ENCODE measurements at regions not wholly inside any gene's neighbourhood (a gene's known extent, or its start where the extent isn't known, plus 50 kb on each side); places are given as distances from the start of the nearest gene placed in this dataset.

DNA sequence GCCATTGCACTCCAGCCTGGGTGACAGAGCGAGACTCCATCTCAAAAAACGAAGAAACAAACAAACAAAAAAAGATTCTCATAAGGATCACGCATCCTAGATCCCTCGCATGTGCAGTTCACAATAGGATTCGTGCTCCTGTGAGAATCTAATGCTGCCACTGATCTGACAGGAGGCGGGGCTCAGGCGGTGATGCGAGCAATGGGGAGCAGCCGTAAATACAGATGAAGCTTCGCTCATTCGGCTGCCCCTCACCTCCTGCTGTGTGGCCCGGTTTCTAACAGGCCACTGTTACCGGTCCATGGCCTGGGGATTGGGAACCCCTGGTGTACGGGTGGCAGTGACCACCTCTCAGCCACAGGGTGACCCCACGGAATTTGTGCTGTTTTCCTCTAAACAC lies 98.2 kb upstream of the MRI1 start:
- H3K9ac ChIP-seq (replicated peaks; ENCODE audit: extremely low read depth, insufficient read depth, low read length): no peak overlapping the region
- H3K9me3 ChIP-seq (replicated peaks; ENCODE audit: control insufficient read depth, insufficient read depth, low read length): no peaks in the 10 kb centered on the region
- CTCF ChIA-PET: no interaction called here
- no peaks in the 10 kb centered on the region for H3K27me3 ChIP-seq (ENCODE audit: control insufficient read depth in 2 of 2, insufficient read depth in 2 of 2, low read length in 2 of 2)
- no peaks in the 10 kb centered on the region for H3K79me2 ChIP-seq (ENCODE audit: control insufficient read depth, insufficient read depth, low read length)
- H3K4me3 ChIP-seq (replicated peaks in 1 of 3; ENCODE audit: insufficient read depth in 1 of 3, low read depth in 1 of 3, low read length in 3 of 3): no peak overlapping the region
- H3K9me1 ChIP-seq (replicated peaks; ENCODE audit: control insufficient read depth, extremely low read depth, insufficient read depth, low read length): no peaks in the 10 kb centered on the region
- DNase-seq (ENCODE audit: low read depth, low spot score) (no peak), FAIRE-seq (no peak)
- dilution Hi-C loops (cut with MboI; ENCODE audit: extremely low pct_ligation_motif_present, low sequenced_read_pairs) (no loop called here), intact Hi-C loops (cut with micrococcal nuclease) (no loop called here)
- H3K36me3 ChIP-seq (ENCODE audit: control insufficient read depth in 2 of 2, extremely low read depth in 1 of 2, insufficient read depth in 2 of 2, low read length in 2 of 2): no peaks in the 10 kb centered on the region
- no peak overlapping the region for H2AFZ ChIP-seq (ENCODE audit: low read depth, low read length)
- no peaks in the 10 kb centered on the region for H4K20me1 ChIP-seq (replicated peaks; ENCODE audit: control insufficient read depth, extremely low read depth, insufficient read depth, low read length)
- BruUV-seq (replicated peaks): no TSS peak
- no peak overlapping the region for H3K4me2 ChIP-seq (ENCODE audit: insufficient read depth, low read length)
- no peak overlapping the region for H3K27ac ChIP-seq (ENCODE audit: insufficient read depth, low read depth, low read length)
- TF ChIP-seq MYC (IDR thresholded peaks at IDR 0.05; ENCODE audit: low read depth, low read length): no peak
- no peak for TF ChIP-seq GATA2 (IDR thresholded peaks at IDR 0.05; ENCODE audit: insufficient read depth, insufficient read length, low read depth, low read length)
- TF ChIP-seq JUN (IDR thresholded peaks at IDR 0.05; ENCODE audit: borderline replicate concordance, insufficient read depth, insufficient read length, low read depth): no peak
- no peaks in the 10 kb centered on the region for H3K4me1 ChIP-seq (ENCODE audit: control insufficient read depth, extremely low read depth, insufficient read depth, low read length)
- POLR2A ChIA-PET: no interaction called here

DNA sequence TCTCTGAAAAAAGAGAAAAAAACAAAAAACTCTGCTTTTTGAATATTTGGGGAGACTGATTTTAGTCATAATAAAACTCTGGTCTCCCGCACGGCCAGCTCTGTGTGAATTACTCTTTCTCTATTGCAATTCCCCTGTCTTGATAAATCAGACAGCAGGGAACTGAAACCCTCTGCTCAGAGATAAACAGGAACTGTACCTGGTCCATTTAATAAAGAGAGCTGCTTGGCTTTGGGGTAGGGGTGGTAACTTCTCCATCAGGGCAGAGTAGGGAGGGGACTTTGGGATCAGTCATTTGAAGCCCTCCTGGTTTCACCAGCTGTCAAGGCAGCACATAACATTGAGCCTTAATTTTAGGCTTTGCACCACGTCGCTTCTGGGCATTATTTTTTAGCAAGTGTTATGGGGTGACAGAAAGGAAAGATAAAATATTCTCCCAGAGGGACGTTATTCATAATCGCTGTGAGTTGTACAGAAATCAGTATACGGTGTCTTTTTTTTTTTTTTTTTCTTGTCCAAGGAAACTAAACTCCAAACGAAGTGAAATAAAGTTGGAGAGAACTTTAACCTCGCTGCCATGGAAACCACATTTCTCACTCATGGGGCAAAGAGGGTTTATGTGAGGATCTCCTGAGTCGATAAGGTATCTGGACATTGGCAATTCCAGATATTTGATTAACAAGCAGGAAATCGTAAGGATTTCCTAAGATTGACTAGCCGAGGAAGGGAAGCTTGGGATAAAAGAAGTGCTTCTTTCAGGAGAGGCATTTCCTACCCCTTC lies 99.0 kb upstream of the MRI1 start:
- DNase-seq (ENCODE audit: low read depth, low spot score): no peak
- no peak for FAIRE-seq
- H3K9ac ChIP-seq (replicated peaks; ENCODE audit: extremely low read depth, insufficient read depth, low read length): no peak overlapping the region
- CTCF ChIA-PET: no interaction called here
- TF ChIP-seq FOS (IDR thresholded peaks at IDR 0.05; ENCODE audit: borderline replicate concordance, insufficient read depth, low read length) (no peak), JUN (IDR thresholded peaks at IDR 0.05; ENCODE audit: borderline replicate concordance, insufficient read depth, insufficient read length, low read depth) (no peak), CTCF (IDR thresholded peaks at IDR 0.05; ENCODE audit: extremely low read depth in 1 of 2, insufficient read depth in 1 of 2, low read depth in 1 of 2, low read length in 2 of 2) (no peak), EZH2 (IDR thresholded peaks at IDR 0.05; ENCODE audit: borderline replicate concordance, low read depth, low read length, severe bottlenecking) (no peak), POLR2AphosphoS5 (IDR thresholded peaks at IDR 0.05; ENCODE audit: insufficient read depth, low read depth, low read length) (no peak)
- no peak overlapping the region for H3K4me2 ChIP-seq (ENCODE audit: insufficient read depth, low read length)
- no peak overlapping the region for H2AFZ ChIP-seq (ENCODE audit: low read depth, low read length)
- dilution Hi-C loops (cut with MboI; ENCODE audit: extremely low pct_ligation_motif_present, low sequenced_read_pairs) (no loop called here), intact Hi-C loops (cut with micrococcal nuclease) (no loop called here)
- H3K27me3 ChIP-seq (ENCODE audit: control insufficient read depth in 2 of 2, insufficient read depth in 2 of 2, low read length in 2 of 2): no peaks in the 10 kb centered on the region
- H3K4me3 ChIP-seq (replicated peaks in 1 of 3; ENCODE audit: insufficient read depth in 1 of 3, low read depth in 1 of 3, low read length in 3 of 3): no peak overlapping the region
- no peaks in the 10 kb centered on the region for H3K9me3 ChIP-seq (replicated peaks; ENCODE audit: control insufficient read depth, insufficient read depth, low read length)
- H3K36me3 ChIP-seq (ENCODE audit: control insufficient read depth in 2 of 2, extremely low read depth in 1 of 2, insufficient read depth in 2 of 2, low read length in 2 of 2): no peaks in the 10 kb centered on the region
- no peaks in the 10 kb centered on the region for H4K20me1 ChIP-seq (replicated peaks; ENCODE audit: control insufficient read depth, extremely low read depth, insufficient read depth, low read length)
- no peaks in the 10 kb centered on the region for H3K4me1 ChIP-seq (ENCODE audit: control insufficient read depth, extremely low read depth, insufficient read depth, low read length)
- BruUV-seq (replicated peaks): no TSS peak
- H3K9me1 ChIP-seq (replicated peaks; ENCODE audit: control insufficient read depth, extremely low read depth, insufficient read depth, low read length): no peaks in the 10 kb centered on the region
- H3K27ac ChIP-seq (ENCODE audit: insufficient read depth, low read depth, low read length): no peak overlapping the region
- POLR2A ChIA-PET: no interaction called here
- H3K79me2 ChIP-seq (ENCODE audit: control insufficient read depth, insufficient read depth, low read length): no peaks in the 10 kb centered on the region
